HG02759 (cell line): ENCODE measurements at regions not wholly inside any gene's neighbourhood (a gene's known extent, or its start where the extent isn't known, plus 50 kb on each side); places are given as distances from the start of the nearest gene placed in this dataset.

Experiments used
- ATAC-seq: cut with Tn5 transposase; IDR thresholded peaks from one replicate; pipeline ENCODE4 v1.9.1; 2021; ENCODE audit warnings: mild to moderate bottlenecking, moderate library complexity; ENCODE audit not compliant: unreplicated experiment

- no peak for ATAC-seq
Measured at GRCh38 chr1:201742476-201742875, 86.5 kb upstream of the IPO9 start.

DNA sequence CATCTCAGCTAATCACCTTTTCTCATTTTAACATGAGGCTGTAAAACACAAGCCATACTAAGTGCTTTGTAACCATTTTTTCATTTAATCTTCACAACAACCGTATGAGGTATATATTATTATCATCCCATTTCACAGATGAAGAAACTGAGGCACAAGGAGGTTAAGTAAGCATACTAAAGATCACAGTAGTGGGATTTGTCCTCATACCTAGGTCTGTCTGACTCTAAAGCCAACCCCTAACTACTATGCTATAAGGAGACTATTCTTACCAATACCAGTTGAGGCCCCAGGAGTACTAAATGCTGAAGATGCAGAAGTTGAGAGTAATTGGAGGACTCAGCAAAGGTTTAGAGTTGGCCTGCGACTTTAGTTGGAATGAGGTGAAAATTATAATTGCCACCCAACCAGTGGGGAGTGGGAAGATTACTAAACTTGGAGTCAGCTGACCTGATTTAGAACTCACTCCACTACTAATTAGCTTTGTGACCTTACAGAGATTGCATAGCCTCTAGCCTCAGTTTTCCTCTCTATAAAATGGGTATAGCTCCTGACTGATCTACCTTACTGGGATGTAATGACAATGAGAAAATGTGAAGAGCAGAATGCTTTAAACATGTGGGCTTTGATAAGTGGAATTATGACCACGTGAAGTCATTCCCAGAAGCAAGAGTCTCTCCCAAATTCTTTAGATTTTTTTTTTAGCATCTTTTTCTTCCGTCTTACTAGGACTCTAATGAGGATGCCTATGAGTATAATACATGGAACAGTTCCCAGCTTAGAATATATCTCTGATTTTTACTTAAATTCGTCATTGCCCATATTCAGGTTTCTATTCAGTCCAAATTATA is 85.8 kb upstream of the IPO9 start:
- no peak for ATAC-seq

DNA sequence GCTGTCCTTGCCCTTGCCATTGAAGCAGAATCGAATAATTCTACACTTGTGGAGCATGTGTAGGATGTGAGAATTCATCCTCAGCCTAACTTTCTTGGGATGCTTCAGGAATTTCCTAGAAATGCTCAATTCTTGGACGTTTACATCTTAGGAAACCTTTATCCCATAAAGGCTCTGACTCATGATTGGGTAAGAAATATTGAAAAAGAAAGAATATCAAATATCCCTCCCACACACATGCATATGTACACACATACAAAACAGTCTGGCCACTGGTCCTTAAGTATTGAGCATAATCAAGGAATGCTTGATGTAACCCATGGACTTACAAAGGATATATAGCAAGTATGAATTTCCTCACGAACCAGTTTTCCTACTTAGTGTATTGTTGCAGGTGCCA is 83.9 kb upstream of the IPO9 start:
- no peak for ATAC-seq

DNA sequence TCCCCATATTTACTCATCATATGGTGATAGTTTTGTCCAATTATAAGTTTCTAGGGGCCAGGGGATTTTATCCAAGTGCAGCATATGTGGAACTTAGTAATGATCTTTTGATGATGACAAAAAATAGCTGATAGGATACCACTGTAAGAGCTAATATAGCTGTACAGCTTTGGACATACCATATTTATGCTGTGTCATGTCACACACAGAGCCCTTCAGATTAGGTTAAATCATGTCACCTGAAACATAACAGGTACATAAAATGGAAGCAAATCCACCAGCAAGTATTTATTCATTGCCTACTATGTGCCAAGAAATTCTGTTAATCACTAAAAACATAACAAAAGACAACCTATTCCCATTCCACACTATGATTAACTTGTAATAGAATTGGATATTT is 82.8 kb upstream of the IPO9 start:
- ATAC-seq: no peak

GRCh38 chr1:201747261-201747660 is 81.7 kb upstream of the IPO9 start:
- no peak for ATAC-seq

- no peak for ATAC-seq
Measured at GRCh38 chr1:201748335-201748734, 80.6 kb upstream of the IPO9 start.

DNA sequence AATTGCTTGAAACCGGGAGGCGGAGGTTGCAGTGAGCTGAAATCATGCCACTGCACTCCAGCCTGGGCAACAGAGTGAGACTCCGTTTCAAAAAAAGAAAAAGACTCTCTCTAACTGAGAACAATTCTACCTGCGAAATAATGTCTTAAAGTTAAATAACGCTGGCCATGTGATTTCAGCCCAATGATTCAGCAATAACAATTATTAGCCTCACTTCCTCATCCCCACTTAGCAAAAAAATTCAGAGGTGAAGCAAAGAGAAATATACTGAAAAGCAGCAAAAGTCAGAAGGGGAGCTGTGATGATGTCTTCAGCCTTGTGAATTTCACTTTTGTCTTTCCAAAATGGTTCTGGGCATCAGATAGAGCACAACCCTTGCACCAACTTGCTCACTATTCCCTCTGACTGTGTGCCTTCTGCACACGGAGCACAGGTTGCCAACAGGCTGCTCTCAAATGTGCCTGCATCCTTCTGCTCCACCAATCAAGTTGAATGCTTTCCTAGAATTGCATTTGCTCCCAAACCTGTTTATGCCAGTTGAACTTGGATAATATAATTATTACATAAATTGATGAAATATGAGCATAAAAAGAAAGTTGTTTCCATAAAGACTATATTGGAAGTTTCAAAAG is 79.8 kb upstream of the IPO9 start:
- no peak for ATAC-seq

DNA sequence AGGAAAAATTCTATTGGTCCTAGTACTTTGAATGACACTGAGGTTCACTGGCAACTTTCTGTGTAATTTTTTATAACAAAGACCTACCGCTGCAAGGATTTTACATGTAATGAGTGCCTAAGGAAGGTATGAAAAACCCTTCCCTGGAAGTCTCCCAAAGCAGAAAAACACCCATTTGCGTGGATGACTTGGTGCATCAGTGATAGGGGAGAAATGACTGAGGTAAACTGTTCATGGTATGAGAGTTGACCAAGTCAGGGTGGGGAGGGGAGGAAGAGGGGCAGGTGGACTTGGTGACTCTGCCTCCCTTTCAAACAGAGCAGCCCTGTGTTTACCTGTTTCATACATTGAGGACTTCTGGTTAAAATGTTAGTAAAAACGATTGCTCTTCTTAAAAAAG is 78.8 kb upstream of the IPO9 start:
- no peak for ATAC-seq

DNA sequence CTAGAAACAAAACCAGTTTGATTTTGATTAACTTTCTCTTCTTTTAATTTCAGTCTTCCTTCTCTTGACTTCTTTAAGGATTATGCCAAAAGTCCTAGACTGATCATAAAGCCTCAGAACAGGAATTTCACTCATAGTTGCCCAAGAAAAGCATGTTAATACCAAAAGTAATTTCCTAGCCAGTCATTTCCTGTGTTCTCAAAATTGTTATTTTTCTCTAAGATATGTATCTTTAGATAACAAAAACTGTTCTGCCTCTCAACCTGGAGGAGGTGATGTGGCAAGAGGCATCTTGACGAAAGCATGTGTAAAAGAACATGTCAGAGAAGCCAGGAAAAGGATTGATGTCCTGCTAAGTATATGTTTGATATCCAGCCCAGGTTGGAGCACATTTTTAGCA is 78.0 kb upstream of the IPO9 start:
- no peak for ATAC-seq

GRCh38 chr1:201751872-201752271 is 77.1 kb upstream of the IPO9 start:
- no peak for ATAC-seq

DNA sequence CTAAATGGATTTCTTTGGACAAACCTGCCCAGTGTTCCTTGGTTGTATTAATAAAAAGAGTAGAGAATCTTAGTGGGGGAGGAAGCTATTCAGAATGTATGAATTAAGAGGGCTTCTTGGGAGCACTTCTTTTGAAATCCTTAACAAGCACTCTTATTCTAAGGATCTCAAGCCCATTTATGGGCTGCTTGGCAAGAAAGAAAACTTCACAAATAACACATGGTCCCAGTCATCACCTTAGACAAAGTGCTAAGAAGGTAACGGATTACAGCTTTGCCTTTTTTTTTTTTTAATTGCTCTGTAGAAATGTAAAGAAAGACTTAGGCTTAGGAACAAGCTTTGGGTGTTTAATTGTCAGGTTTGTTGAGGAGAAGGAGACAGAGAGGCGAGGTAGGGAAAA is 76.6 kb upstream of the IPO9 start:
- no peak for ATAC-seq

DNA sequence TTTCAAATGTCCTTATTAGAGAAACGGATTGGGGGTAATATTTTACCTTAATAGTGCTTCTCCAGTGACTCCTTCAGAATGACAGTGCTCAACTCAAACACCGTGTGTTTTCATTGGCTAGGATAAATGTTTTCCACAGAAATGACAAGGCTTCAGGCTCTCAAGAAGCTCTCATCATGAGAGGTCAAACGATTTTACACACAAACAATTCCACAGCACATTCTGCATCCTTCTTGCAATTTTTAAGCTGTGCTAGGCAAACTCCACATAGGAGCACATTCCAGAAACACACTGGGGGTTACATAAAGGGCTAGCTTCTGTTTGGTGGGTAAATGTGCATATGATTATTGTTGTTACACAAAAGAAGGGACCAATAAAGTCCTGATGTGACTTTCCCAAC is 75.5 kb upstream of the IPO9 start:
- no peak for ATAC-seq

GRCh38 chr1:201754353-201754752 is 74.6 kb upstream of the IPO9 start:
- no peak for ATAC-seq

GRCh38 chr1:201755200-201755599 is 73.8 kb upstream of the IPO9 start:
- ATAC-seq: no peak

GRCh38 chr1:201756406-201756805 is 72.6 kb upstream of the IPO9 start:
- ATAC-seq: no peak

GRCh38 chr1:201758499-201759050 is 70.4 kb upstream of the IPO9 start:
- ATAC-seq: no peak

DNA sequence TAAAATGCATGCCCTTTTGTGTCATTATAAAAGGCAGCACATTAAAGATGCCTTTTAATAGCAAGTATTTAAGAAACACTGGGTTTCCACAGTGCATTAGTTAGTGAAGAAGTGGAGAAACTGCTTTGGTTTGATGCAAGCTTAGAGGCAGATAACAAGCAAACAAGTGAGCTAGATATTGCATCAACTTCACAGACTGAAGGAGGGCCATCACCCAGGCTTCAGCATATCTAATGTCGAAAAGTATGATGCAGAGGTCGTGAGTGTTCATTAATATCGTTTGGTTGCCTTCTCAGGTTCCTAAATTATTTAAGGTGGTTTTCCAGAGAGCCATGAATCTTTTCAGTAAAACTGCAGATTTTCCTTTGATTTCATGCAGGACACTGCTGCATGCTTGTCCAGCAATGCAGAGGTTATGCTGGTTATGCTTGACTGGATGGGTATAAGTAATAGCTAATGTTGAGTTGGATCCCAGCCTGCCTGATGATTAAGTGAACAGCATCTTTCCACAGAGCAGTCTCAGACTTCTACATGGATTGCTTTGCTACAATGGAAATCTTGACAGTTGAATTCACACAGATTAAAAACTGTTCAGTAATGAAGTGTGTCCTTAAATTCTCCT is 69.7 kb upstream of the IPO9 start:
- ATAC-seq: no peak

DNA sequence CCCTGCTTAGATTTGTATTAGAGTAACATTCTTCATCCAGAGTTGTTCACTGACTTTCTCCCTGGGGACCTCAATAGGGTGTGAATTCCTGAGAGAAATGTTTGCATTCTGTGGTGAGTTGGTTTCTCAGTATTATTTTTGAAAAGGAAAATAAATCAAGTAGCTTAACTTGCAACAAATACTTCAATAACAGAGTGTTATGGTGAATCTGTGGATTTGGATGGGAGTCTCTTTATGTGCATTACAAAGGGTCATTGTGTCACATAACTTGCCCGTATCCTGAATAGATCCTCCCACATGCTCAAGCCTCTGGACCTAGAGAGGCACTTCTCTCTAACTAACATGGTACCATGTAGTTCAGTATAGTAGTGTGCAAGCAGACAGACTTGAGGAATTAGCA is 68.4 kb upstream of the IPO9 start:
- no peak for ATAC-seq

GRCh38 chr1:201761178-201761577 is 67.8 kb upstream of the IPO9 start:
- no peak for ATAC-seq

- ATAC-seq: no peak
Measured at GRCh38 chr1:201761871-201762270, 67.1 kb upstream of the IPO9 start.

DNA sequence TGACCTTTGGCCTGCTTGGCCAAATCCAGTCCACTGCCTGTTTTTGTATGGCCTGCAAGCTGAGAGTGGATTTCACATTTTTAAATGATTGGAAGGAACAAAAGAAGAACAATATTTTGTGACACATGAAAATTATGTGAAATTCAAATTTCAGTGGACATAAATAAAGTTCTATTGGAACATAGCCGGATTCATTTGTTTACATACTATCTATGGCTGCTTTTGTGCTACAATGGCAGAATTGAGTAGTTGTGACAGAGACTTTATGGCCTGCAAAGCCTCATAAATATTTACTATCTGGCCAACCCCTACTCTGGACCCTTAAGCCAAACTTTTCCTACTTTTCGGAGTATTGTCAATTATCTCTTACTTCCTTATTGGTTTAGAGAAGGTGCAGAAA is 66.6 kb upstream of the IPO9 start:
- no peak for ATAC-seq
